NCI-H1092 (cell line): ENCODE measurements at regions not wholly inside any gene's neighbourhood (a gene's known extent, or its start where the extent isn't known, plus 50 kb on each side); places are given as distances from the start of the nearest gene placed in this dataset.
"Not testable (repeated sequence)": the region's sequence is repeated elsewhere in the genome, so short reads cannot be mapped to it uniquely, and the experiment has no call there.

ENCODE experiments used
- DNase-seq: peaks from one replicate; lab custom pipeline; 2025; lab: John Stamatoyannopoulos, UW

- no peak for DNase-seq
Observed at GRCh38 chr14:53857625-53858344, 98.8 kb downstream of the BMP4 start.

GRCh38 chr14:53855574-53855973 is 101.1 kb downstream of the BMP4 start:
- DNase-seq, result no peak

- DNase-seq, result no peak
Observed at GRCh38 chr14:53855127-53855526, 101.5 kb downstream of the BMP4 start.

GRCh38 chr14:53851394-53852090 is 105.1 kb downstream of the BMP4 start:
- no peak for DNase-seq

GRCh38 chr14:53850714-53851296 is 105.8 kb downstream of the BMP4 start:
- DNase-seq, result no peak

GRCh38 chr14:53849549-53849948 is 107.1 kb downstream of the BMP4 start:
- no peak for DNase-seq

GRCh38 chr14:53848854-53849253 is 107.8 kb downstream of the BMP4 start:
- no peak for DNase-seq

- no peak for DNase-seq
Observed at GRCh38 chr14:53847881-53848280, 108.7 kb downstream of the BMP4 start.

GRCh38 chr14:53847057-53847456 is 109.6 kb downstream of the BMP4 start:
- DNase-seq, result no peak

- DNase-seq, result no peak
Observed at GRCh38 chr14:53845813-53846693, 110.6 kb downstream of the BMP4 start.

GRCh38 chr14:53842938-53843337 is 113.7 kb downstream of the BMP4 start:
- no peak for DNase-seq

- DNase-seq, result no peak
Observed at GRCh38 chr14:53841109-53842099, 115.2 kb downstream of the BMP4 start.

GRCh38 chr14:53840444-53840843 is 116.2 kb downstream of the BMP4 start:
- DNase-seq, result no peak

- no peak for DNase-seq
Observed at GRCh38 chr14:53838374-53838773, 118.3 kb downstream of the BMP4 start.

- DNase-seq, result not testable (repeated sequence)
Observed at GRCh38 chr14:53837656-53838055, 119.0 kb downstream of the BMP4 start.

GRCh38 chr14:53836551-53836950 is 120.1 kb downstream of the BMP4 start:
- no peak for DNase-seq

GRCh38 chr14:53828820-53829219 is 127.8 kb downstream of the BMP4 start:
- no peak for DNase-seq

- DNase-seq, result no peak
Observed at GRCh38 chr14:53824061-53824460, 132.6 kb downstream of the BMP4 start.

GRCh38 chr14:53814392-53814791 is 142.2 kb downstream of the BMP4 start:
- no peak for DNase-seq

GRCh38 chr14:53810221-53810620 is 146.4 kb downstream of the BMP4 start:
- no peak for DNase-seq

- DNase-seq, result no peak
Observed at GRCh38 chr14:53808042-53808441, 148.6 kb downstream of the BMP4 start.
